ENCODE measurements at regions not wholly inside any gene's neighbourhood (a gene's known extent, or its start where the extent isn't known, plus 50 kb on each side); places are given as distances from the start of the nearest gene placed in this dataset.
"Not testable (repeated sequence)": the region's sequence is repeated elsewhere in the genome, so short reads cannot be mapped to it uniquely, and the experiment has no call there.

- peak; percentile 32 for FAIRE-seq
- TF ChIP-seq EGR1 (conservative IDR thresholded peaks at IDR 0.05), result peak; percentile 58
- intact Hi-C loops (cut with micrococcal nuclease), result not testable (repeated sequence)
Observed at GRCh38 chr16:88202856-88203681, 179.7 kb upstream of the ZNF469 start.

GRCh38 chr16:88204131-88205110, 178.3 kb upstream of the ZNF469 start:
- H3K79me2 ChIP-seq (ENCODE audit: control insufficient read depth, insufficient read depth, low read length); H3K9ac ChIP-seq (ENCODE audit: insufficient read depth in 1 of 2, low read depth in 2 of 2, low read length in 2 of 2); H3K4me1 ChIP-seq (replicated peaks in 1 of 2; ENCODE audit: control insufficient read depth in 2 of 2, insufficient read depth in 2 of 2, low read length in 2 of 2); BruUV-seq (replicated peaks); H2AFZ ChIP-seq (ENCODE audit: low read depth, low read length); in situ Hi-C loops (cut with MboI); H3K9me1 ChIP-seq (ENCODE audit: control insufficient read depth, insufficient read depth, low read length); ATAC-seq; H3K36me3 ChIP-seq (ENCODE audit: control insufficient read depth, insufficient read depth, low read length); H4K20me1 ChIP-seq (replicated peaks; ENCODE audit: control insufficient read depth, insufficient read depth, low read length); H3K4me3 ChIP-seq; H3K4me2 ChIP-seq (ENCODE audit: insufficient read depth, low read length); DNase-seq (ENCODE audit: extremely low read depth in 1 of 4, low spot score in 3 of 4); POLR2A ChIA-PET; FAIRE-seq; CTCF ChIA-PET (ENCODE audit: low intra/inter-chr PET ratio); H3K27ac ChIP-seq (ENCODE audit: extremely low read depth, low read depth, low read length); H3K9me3 ChIP-seq (replicated peaks; ENCODE audit: control insufficient read depth, insufficient read depth, low read depth, low read length); intact Hi-C loops (cut with micrococcal nuclease): not testable (repeated sequence)
- H3K27me3 ChIP-seq (ENCODE audit: control insufficient read depth in 2 of 2, insufficient read depth in 2 of 2, low read length in 2 of 2), result peaks cover 0 to 50% of the 10 kb centered on the region in 2 experiments; a peak in 4 of 5 replicates
- 17% methylated on average over 29 of the region's 37 CpGs for whole genome bisulfite sequencing (ENCODE audit: insufficient coverage, low coverage, missing lambda C conversion rate)

More at GRCh38 chr16:88202856-88203681, 179.7 kb upstream of the ZNF469 start:
- H3K9ac ChIP-seq (ENCODE audit: insufficient read depth in 1 of 2, low read depth in 2 of 2, low read length in 2 of 2); H3K36me3 ChIP-seq (ENCODE audit: control insufficient read depth, insufficient read depth, low read length); BruUV-seq (replicated peaks); H3K27ac ChIP-seq (ENCODE audit: extremely low read depth, low read depth, low read length); H4K20me1 ChIP-seq (replicated peaks; ENCODE audit: control insufficient read depth, insufficient read depth, low read length); H3K79me2 ChIP-seq (ENCODE audit: control insufficient read depth, insufficient read depth, low read length); CTCF ChIA-PET (ENCODE audit: low intra/inter-chr PET ratio); POLR2A ChIA-PET; H2AFZ ChIP-seq (ENCODE audit: low read depth, low read length); H3K9me3 ChIP-seq (replicated peaks; ENCODE audit: control insufficient read depth, insufficient read depth, low read depth, low read length); H3K9me1 ChIP-seq (ENCODE audit: control insufficient read depth, insufficient read depth, low read length); H3K4me1 ChIP-seq (replicated peaks in 1 of 2; ENCODE audit: control insufficient read depth in 2 of 2, insufficient read depth in 2 of 2, low read length in 2 of 2); ATAC-seq; in situ Hi-C loops (cut with MboI); H3K4me2 ChIP-seq (ENCODE audit: insufficient read depth, low read length); H3K4me3 ChIP-seq: not testable (repeated sequence)
- WGBS (ENCODE audit: insufficient coverage, low coverage, missing lambda C conversion rate), result 2% methylated on average over 28 of the region's 37 CpGs
- peak in 1 of 4 experiments; percentile 8 for DNase-seq (ENCODE audit: extremely low read depth in 1 of 4, low spot score in 3 of 4)
- H3K27me3 ChIP-seq (ENCODE audit: control insufficient read depth in 2 of 2, insufficient read depth in 2 of 2, low read length in 2 of 2), result peaks cover 3 to 58% of the 10 kb centered on the region in 2 experiments; a peak in 4 of 5 replicates

- not testable (repeated sequence) for BruUV-seq (replicated peaks); DNase-seq (ENCODE audit: extremely low read depth in 1 of 4, low spot score in 3 of 4)
Observed at GRCh38 chr16:88205482-88205881, 177.3 kb upstream of the ZNF469 start.

More at GRCh38 chr16:88205482-88205881, 177.3 kb upstream of the ZNF469 start:
- H3K9ac ChIP-seq (ENCODE audit: insufficient read depth in 1 of 2, low read depth in 2 of 2, low read length in 2 of 2); H3K9me3 ChIP-seq (replicated peaks; ENCODE audit: control insufficient read depth, insufficient read depth, low read depth, low read length); H3K4me3 ChIP-seq; H3K27ac ChIP-seq (ENCODE audit: extremely low read depth, low read depth, low read length); H3K4me2 ChIP-seq (ENCODE audit: insufficient read depth, low read length); in situ Hi-C loops (cut with MboI); intact Hi-C loops (cut with micrococcal nuclease); ATAC-seq; H3K79me2 ChIP-seq (ENCODE audit: control insufficient read depth, insufficient read depth, low read length); H3K36me3 ChIP-seq (ENCODE audit: control insufficient read depth, insufficient read depth, low read length); H2AFZ ChIP-seq (ENCODE audit: low read depth, low read length); CTCF ChIA-PET (ENCODE audit: low intra/inter-chr PET ratio); H3K9me1 ChIP-seq (ENCODE audit: control insufficient read depth, insufficient read depth, low read length); POLR2A ChIA-PET; H4K20me1 ChIP-seq (replicated peaks; ENCODE audit: control insufficient read depth, insufficient read depth, low read length); H3K4me1 ChIP-seq (replicated peaks in 1 of 2; ENCODE audit: control insufficient read depth in 2 of 2, insufficient read depth in 2 of 2, low read length in 2 of 2): not testable (repeated sequence)
- peaks cover 0 to 40% of the 10 kb centered on the region in 2 experiments; a peak in 4 of 5 replicates for H3K27me3 ChIP-seq (ENCODE audit: control insufficient read depth in 2 of 2, insufficient read depth in 2 of 2, low read length in 2 of 2)
- FAIRE-seq, result peak; percentile 35
- 23% methylated on average over 15 of the region's 17 CpGs for WGBS (ENCODE audit: insufficient coverage, low coverage, missing lambda C conversion rate)

Measured in K562 (cell line).